ENCODE measurements at regions not wholly inside any gene's neighbourhood (a gene's known extent, or its start where the extent isn't known, plus 50 kb on each side); places are given as distances from the start of the nearest gene placed in this dataset.

- in situ Hi-C loops (cut with MboI), result no loop called here
Observed at GRCh38 chr22:49101225-49101624, 726.4 kb downstream of the BRD1 start.

GRCh38 chr22:49100773-49101172 lies 726.9 kb downstream of the BRD1 start:
- Histone ChIP-seq H3K27ac (no peak overlapping the region), H3K27me3 (replicated peaks; ENCODE audit: insufficient read depth) (no peaks in the 10 kb centered on the region), H3K36me3 (ENCODE audit: low read depth) (no peaks in the 10 kb centered on the region), H3F3A (ENCODE audit: insufficient read depth) (no peaks in the 10 kb centered on the region), H4K20me1 (ENCODE audit: insufficient read depth) (no peaks in the 10 kb centered on the region), H3K4me2 (ENCODE audit: unreplicated experiment) (no peak overlapping the region), H2AFZ (no peak overlapping the region), H3K79me2 (ENCODE audit: insufficient read depth) (no peaks in the 10 kb centered on the region), H3K9me3 (ENCODE audit: low read depth) (no peaks in the 10 kb centered on the region), H3K4me3 (no peak overlapping the region), H3K9ac (no peak overlapping the region), H3K4me1 (ENCODE audit: insufficient read depth) (no peaks in the 10 kb centered on the region), H3K9me2 (ENCODE audit: insufficient read depth) (no peaks in the 10 kb centered on the region)
- TF ChIP-seq EZH2phosphoT487 (IDR thresholded peaks at IDR 0.05; ENCODE audit: insufficient read depth, low read depth), result no peak
- TF ChIP-seq EZH2 (IDR thresholded peaks at IDR 0.05; ENCODE audit: insufficient read depth, poor library complexity, severe bottlenecking), result no peak
- in situ Hi-C loops (cut with MboI), result no loop called here
- 5 to 6% methylated on average over 17 of the region's 17 CpGs for WGBS, 2 experiments (ENCODE audit: low coverage in 1 of 2, low lambda C conversion rate in 2 of 2, missing lambda C conversion rate in 2 of 2)
- no peak for DNase-seq

More at GRCh38 chr22:49101225-49101624, 726.4 kb downstream of the BRD1 start:
- no peaks in the 10 kb centered on the region for H3F3A ChIP-seq (ENCODE audit: insufficient read depth)
- 42 to 51% methylated on average over 8 of the region's 8 CpGs for WGBS, 2 experiments (ENCODE audit: low coverage in 1 of 2, low lambda C conversion rate in 2 of 2, missing lambda C conversion rate in 2 of 2)
- H3K79me2 ChIP-seq (ENCODE audit: insufficient read depth), result no peaks in the 10 kb centered on the region
- no peak overlapping the region for H3K4me2 ChIP-seq (ENCODE audit: unreplicated experiment)
- no peaks in the 10 kb centered on the region for H4K20me1 ChIP-seq (ENCODE audit: insufficient read depth)
- TF ChIP-seq EZH2 (IDR thresholded peaks at IDR 0.05; ENCODE audit: insufficient read depth, poor library complexity, severe bottlenecking) (no peak), EZH2phosphoT487 (IDR thresholded peaks at IDR 0.05; ENCODE audit: insufficient read depth, low read depth) (no peak)
- no peak overlapping the region for H3K4me3 ChIP-seq
- no peaks in the 10 kb centered on the region for H3K9me2 ChIP-seq (ENCODE audit: insufficient read depth)
- H3K9me3 ChIP-seq (ENCODE audit: low read depth), result no peaks in the 10 kb centered on the region
- no peak overlapping the region for H3K27ac ChIP-seq
- no peak overlapping the region for H2AFZ ChIP-seq
- H3K27me3 ChIP-seq (replicated peaks; ENCODE audit: insufficient read depth), result no peaks in the 10 kb centered on the region
- no peak overlapping the region for H3K9ac ChIP-seq
- no peak for DNase-seq
- H3K4me1 ChIP-seq (ENCODE audit: insufficient read depth), result no peaks in the 10 kb centered on the region
- no peaks in the 10 kb centered on the region for H3K36me3 ChIP-seq (ENCODE audit: low read depth)

GRCh38 chr22:49100316-49100715 lies 727.4 kb downstream of the BRD1 start:
- in situ Hi-C loops (cut with MboI), result no loop called here
- Histone ChIP-seq H2AFZ (no peak overlapping the region), H3K4me3 (no peak overlapping the region), H3K27ac (no peak overlapping the region), H3K79me2 (ENCODE audit: insufficient read depth) (no peaks in the 10 kb centered on the region), H4K20me1 (ENCODE audit: insufficient read depth) (no peaks in the 10 kb centered on the region), H3K9me3 (ENCODE audit: low read depth) (no peaks in the 10 kb centered on the region), H3K36me3 (ENCODE audit: low read depth) (no peaks in the 10 kb centered on the region), H3F3A (ENCODE audit: insufficient read depth) (no peaks in the 10 kb centered on the region), H3K27me3 (replicated peaks; ENCODE audit: insufficient read depth) (no peaks in the 10 kb centered on the region), H3K4me2 (ENCODE audit: unreplicated experiment) (no peak overlapping the region), H3K9ac (no peak overlapping the region), H3K4me1 (ENCODE audit: insufficient read depth) (no peaks in the 10 kb centered on the region), H3K9me2 (ENCODE audit: insufficient read depth) (no peaks in the 10 kb centered on the region)
- no peak for DNase-seq
- TF ChIP-seq EZH2phosphoT487 (IDR thresholded peaks at IDR 0.05; ENCODE audit: insufficient read depth, low read depth), result no peak
- TF ChIP-seq EZH2 (IDR thresholded peaks at IDR 0.05; ENCODE audit: insufficient read depth, poor library complexity, severe bottlenecking), result no peak
- 13 to 18% methylated on average over 8 to 9 of the region's 9 CpGs for WGBS, 2 experiments (ENCODE audit: low coverage in 1 of 2, low lambda C conversion rate in 2 of 2, missing lambda C conversion rate in 2 of 2)

GRCh38 chr22:49099496-49100124 lies 728.1 kb downstream of the BRD1 start:
- Histone ChIP-seq H3K9ac (no peak overlapping the region), H3K4me3 (no peak overlapping the region), H3K4me1 (ENCODE audit: insufficient read depth) (no peaks in the 10 kb centered on the region), H3K27me3 (replicated peaks; ENCODE audit: insufficient read depth) (no peaks in the 10 kb centered on the region), H3K79me2 (ENCODE audit: insufficient read depth) (no peaks in the 10 kb centered on the region), H3K4me2 (ENCODE audit: unreplicated experiment) (no peak overlapping the region), H3K36me3 (ENCODE audit: low read depth) (no peaks in the 10 kb centered on the region), H2AFZ (no peak overlapping the region), H3K9me2 (ENCODE audit: insufficient read depth) (no peaks in the 10 kb centered on the region), H3F3A (ENCODE audit: insufficient read depth) (no peaks in the 10 kb centered on the region), H3K9me3 (ENCODE audit: low read depth) (no peaks in the 10 kb centered on the region), H3K27ac (no peak overlapping the region), H4K20me1 (ENCODE audit: insufficient read depth) (no peaks in the 10 kb centered on the region)
- TF ChIP-seq EZH2phosphoT487 (IDR thresholded peaks at IDR 0.05; ENCODE audit: insufficient read depth, low read depth) (no peak), EZH2 (IDR thresholded peaks at IDR 0.05; ENCODE audit: insufficient read depth, poor library complexity, severe bottlenecking) (no peak)
- in situ Hi-C loops (cut with MboI), result no loop called here
- 15 to 16% methylated on average over 14 to 15 of the region's 15 CpGs for WGBS, 2 experiments (ENCODE audit: low coverage in 1 of 2, low lambda C conversion rate in 2 of 2, missing lambda C conversion rate in 2 of 2)
- DNase-seq, result peak; percentile 20
